Astrocyte of the cerebellum (primary cell): ENCODE measurements at regions not wholly inside any gene's neighbourhood (a gene's known extent, or its start where the extent isn't known, plus 50 kb on each side); places are given as distances from the start of the nearest gene placed in this dataset.

Experiments used
- DNase-seq: peaks from one replicate; pipeline ENCODE4 v3.0.0-alpha.2; 2011; ENCODE audit warnings: low read depth
- H3K4me3 ChIP-seq: 2 replicates; pipeline ENCODE4 v1.5.1; 2011; ENCODE audit warnings: mild to moderate bottlenecking, low read depth, low read length, moderate library complexity
- in situ Hi-C: cut with HindIII; loops from 2 replicates; pipeline ENCODE4 v1.10.0; 2017; ENCODE audit warnings: low sequenced_read_pairs
- TF ChIP-seq, protein P1 (sequence below): IDR thresholded peaks from 2 replicates; pipeline ENCODE4 v1.5.1; 2012; ENCODE audit warnings: low read length, low read depth, moderate library complexity, mild to moderate bottlenecking; ENCODE audit errors: missing control alignments

DNA sequence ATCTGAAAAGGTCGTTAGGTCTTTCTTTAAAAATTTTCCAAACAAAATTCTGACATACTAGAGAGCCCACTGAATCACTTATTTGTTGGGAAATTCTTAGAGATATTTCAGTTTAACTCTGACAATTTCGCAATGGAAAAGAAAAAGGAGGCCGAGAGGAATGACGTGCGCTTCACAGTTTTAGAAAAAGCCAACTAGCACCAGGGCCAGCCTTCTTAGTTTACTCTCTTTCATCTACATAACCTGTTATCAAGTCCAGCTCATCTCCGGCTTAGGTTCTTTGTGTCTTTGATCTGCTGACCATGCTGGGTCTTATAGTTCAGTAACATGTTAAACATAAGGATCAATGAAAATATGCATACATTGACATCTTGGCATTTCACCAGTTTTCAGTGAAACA lies 201.7 kb upstream of the TAS2R1 start:
- in situ Hi-C loops, result no loop called here
- DNase-seq, result no peak
- TF ChIP-seq, protein P1, sequence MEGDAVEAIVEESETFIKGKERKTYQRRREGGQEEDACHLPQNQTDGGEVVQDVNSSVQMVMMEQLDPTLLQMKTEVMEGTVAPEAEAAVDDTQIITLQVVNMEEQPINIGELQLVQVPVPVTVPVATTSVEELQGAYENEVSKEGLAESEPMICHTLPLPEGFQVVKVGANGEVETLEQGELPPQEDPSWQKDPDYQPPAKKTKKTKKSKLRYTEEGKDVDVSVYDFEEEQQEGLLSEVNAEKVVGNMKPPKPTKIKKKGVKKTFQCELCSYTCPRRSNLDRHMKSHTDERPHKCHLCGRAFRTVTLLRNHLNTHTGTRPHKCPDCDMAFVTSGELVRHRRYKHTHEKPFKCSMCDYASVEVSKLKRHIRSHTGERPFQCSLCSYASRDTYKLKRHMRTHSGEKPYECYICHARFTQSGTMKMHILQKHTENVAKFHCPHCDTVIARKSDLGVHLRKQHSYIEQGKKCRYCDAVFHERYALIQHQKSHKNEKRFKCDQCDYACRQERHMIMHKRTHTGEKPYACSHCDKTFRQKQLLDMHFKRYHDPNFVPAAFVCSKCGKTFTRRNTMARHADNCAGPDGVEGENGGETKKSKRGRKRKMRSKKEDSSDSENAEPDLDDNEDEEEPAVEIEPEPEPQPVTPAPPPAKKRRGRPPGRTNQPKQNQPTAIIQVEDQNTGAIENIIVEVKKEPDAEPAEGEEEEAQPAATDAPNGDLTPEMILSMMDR, result no peak
- no peak overlapping the region for H3K4me3 ChIP-seq

DNA sequence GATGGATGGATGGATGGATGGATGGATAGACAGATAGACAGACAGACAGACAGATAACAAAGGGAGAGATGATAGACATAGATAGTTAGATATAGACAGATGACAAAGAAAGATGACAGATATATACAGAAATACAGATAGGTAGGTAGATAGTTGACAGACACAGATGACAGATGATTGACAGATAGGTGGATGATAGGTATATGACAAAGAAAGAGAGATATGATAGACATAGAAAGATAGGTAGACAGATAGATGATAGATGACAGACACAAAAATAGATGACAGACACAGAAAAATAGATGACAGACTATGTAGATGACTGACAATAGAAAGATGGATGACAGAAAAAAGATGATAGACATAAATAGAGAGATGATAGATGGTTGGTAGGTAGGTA lies 200.0 kb upstream of the TAS2R1 start:
- in situ Hi-C loops, result no loop called here
- DNase-seq, result no peak
- no peak overlapping the region for H3K4me3 ChIP-seq

DNA sequence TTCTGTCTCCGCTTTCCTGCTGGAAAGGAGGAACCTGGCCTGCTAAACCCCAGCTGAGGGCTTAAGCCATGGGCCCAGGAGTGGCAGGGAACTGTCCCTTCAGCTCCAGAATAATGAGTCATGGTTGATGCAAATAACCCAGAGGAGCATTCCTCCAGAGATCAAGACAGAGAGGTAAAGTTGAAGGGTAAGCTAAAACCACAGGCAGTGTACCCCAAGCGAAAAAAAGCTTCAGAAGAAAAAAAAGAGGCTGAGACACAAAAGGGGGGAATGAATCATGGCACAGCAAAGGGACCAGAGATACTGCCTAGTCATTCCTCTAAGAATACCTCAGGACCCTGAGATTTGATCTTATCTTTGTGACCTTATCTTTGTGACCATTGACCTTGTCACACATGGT lies 199.5 kb upstream of the TAS2R1 start:
- no peak overlapping the region for H3K4me3 ChIP-seq
- in situ Hi-C loops, result no loop called here
- DNase-seq, result no peak
- TF ChIP-seq, protein P1, result no peak

More for the DNA sequence above, 200.0 kb upstream of the TAS2R1 start:
- TF ChIP-seq, protein P1, result no peak

DNA sequence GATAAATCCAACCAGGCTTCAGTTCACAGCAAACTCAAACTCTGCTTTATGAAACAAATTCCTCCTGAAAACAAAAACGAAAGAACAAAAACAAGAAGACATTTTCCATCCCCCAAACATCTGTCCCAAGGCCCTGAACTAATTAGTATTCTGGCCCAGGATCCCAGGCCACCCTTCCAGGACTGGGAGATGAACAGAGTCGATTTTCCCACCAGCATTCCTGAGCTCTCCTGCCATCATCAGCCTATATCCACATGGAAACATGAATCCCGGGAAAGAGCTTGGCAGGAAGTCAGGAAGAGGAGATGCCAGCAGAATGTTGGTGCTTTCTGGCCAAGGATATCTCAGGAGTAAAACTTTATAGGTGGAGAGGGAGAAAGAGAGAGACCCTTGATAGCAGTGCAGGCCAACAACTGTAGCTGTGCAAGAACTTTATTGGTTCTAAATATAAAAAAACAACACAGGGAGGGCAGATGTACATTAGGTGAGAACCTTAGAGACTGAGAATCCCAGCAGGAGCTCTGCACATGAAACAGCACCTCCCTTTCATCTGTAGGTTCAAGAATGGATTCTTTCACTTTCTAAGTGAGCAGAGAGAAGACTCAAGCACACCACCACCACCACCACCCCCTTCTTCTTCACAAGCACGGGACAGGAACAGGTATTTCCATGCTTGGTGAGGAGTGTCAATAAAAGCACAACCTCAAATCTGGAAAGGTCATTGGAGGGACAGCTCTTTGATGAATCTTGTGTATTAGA lies 190.7 kb upstream of the TAS2R1 start:
- in situ Hi-C loops, result no loop called here
- TF ChIP-seq, protein P1, result no peak
- DNase-seq, result no peak
- H3K4me3 ChIP-seq, result no peak overlapping the region

DNA sequence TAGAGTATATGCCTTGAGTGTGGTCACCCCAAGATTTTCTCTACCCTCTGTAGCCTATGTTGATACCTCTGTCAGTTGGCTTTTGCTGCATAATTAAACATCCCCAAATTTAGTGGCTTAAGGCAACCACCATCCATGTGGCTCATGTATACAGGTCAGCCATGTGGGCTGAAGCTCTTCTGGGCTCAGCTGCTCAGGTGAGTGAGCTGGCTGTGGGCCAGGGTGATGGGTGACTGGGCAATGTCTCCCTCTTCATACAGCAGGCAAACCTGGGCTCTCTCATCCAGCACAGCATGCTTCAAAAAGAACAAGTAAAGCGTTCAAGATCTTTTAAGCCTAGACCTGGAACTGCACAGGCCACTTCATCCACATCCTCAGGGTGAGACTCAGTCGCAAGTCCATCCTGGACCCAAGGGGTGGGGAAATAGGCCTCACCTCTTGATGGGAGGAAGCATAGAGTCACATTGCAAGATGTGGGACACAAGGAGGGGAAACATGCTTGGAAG lies 188.2 kb upstream of the TAS2R1 start:
- H3K4me3 ChIP-seq, result no peak overlapping the region
- in situ Hi-C loops, result no loop called here
- DNase-seq, result no peak
- TF ChIP-seq, protein P1, result no peak

DNA sequence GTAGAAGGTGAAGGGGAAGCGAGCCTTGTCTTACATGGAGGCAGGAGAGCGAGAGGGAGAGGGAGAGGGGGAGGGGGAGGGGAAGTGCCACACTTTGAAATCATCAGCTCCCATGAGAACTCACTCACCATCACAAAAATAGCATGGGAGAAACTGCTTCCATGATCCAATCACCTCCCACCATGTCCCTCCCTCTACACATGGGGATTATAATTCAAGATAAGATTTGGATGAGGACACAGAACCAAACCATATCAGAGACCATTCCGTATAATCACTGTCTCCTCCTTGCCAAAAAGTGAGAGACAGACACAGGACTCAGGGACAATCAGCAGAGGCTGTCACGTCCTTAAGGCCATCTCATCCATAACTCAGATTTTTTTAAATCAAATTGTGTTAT lies 187.7 kb upstream of the TAS2R1 start:
- TF ChIP-seq, protein P1, result no peak
- no peak for DNase-seq
- no peak overlapping the region for H3K4me3 ChIP-seq
- in situ Hi-C loops, result no loop called here

GRCh38 chr5:9815051-9815450 lies 184.9 kb upstream of the TAS2R1 start:
- no peak for DNase-seq
- TF ChIP-seq, protein P1, result no peak
- in situ Hi-C loops, result no loop called here
- no peak overlapping the region for H3K4me3 ChIP-seq
